T-helper 2 cell treated with Interferon-gamma antibody and Interleukin-4, amounts not matched to agents 5 μg/mL and 100 μg/mL, for 36 hours (primary cell): ENCODE measurements at regions not wholly inside any gene's neighbourhood (a gene's known extent, or its start where the extent isn't known, plus 50 kb on each side); places are given as distances from the start of the nearest gene placed in this dataset.

Experiments
- DNase-seq: peaks from one replicate; pipeline ENCODE4 v3.0.0; 2021; ENCODE audit warnings: low spot score
- H3K27ac Mint-ChIP-seq: one replicate; pipeline ENCODE4 v1.8.0; 2021; ENCODE audit warnings: mild to moderate bottlenecking, mixed read lengths
- H3K27me3 Mint-ChIP-seq: one replicate; pipeline ENCODE4 v1.8.0; 2021; ENCODE audit warnings: low read depth, mixed read lengths
- H3K36me3 Mint-ChIP-seq: one replicate; pipeline ENCODE4 v1.8.0; 2021; ENCODE audit warnings: low read depth, mixed read lengths
- H3K4me1 Mint-ChIP-seq: one replicate; pipeline ENCODE4 v1.8.0; 2021; ENCODE audit warnings: low read depth, mixed read lengths
- H3K4me3 Mint-ChIP-seq: one replicate; pipeline ENCODE4 v1.8.0; 2022; ENCODE audit warnings: mild to moderate bottlenecking, moderate library complexity, mixed read lengths
- H3K9me3 Mint-ChIP-seq: one replicate; pipeline ENCODE4 v1.8.0; 2021; ENCODE audit warnings: mixed read lengths

GRCh38 chr16:86424985-86425384, 85.3 kb upstream of the FOXF1 start:
- no peak overlapping the region for H3K27ac Mint-ChIP-seq
- no peak for DNase-seq
- no peak overlapping the region for H3K4me3 Mint-ChIP-seq
- H3K4me1 Mint-ChIP-seq: no peaks in the 10 kb centered on the region
- H3K36me3 Mint-ChIP-seq: no peaks in the 10 kb centered on the region
- H3K27me3 Mint-ChIP-seq: no peaks in the 10 kb centered on the region
- no peaks in the 10 kb centered on the region for H3K9me3 Mint-ChIP-seq

DNA sequence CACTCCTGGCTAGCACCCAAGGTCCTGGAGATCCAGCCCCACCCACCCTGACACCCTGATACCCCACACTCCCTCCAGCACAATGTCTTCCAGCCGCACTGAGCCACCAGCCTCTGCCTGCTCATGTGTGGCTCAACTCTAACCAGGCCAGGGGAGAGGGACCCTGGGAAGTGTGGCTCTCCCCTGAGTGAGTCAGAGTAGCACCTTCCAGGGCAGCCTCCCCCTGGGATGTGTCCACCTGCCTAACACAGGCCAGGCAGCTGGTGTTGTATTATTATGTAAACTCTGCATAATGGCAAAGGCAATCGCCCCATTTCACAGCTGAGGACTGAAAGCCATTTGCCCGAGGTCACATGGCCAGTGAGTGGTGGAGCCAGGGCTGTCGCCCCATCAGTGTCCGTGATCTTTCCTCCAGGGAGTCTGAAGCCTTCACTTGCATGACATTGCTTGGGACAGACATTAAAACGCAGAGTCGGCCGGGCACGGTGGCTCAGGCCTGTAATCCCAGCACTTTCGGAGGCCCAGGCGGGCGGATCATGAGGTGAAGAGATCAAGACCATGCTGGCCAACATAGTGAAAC, 84.2 kb upstream of the FOXF1 start:
- no peak overlapping the region for H3K27ac Mint-ChIP-seq
- H3K4me1 Mint-ChIP-seq: no peaks in the 10 kb centered on the region
- DNase-seq: no peak
- H3K36me3 Mint-ChIP-seq: no peaks in the 10 kb centered on the region
- H3K9me3 Mint-ChIP-seq: no peaks in the 10 kb centered on the region
- no peaks in the 10 kb centered on the region for H3K27me3 Mint-ChIP-seq
- no peak overlapping the region for H3K4me3 Mint-ChIP-seq

DNA sequence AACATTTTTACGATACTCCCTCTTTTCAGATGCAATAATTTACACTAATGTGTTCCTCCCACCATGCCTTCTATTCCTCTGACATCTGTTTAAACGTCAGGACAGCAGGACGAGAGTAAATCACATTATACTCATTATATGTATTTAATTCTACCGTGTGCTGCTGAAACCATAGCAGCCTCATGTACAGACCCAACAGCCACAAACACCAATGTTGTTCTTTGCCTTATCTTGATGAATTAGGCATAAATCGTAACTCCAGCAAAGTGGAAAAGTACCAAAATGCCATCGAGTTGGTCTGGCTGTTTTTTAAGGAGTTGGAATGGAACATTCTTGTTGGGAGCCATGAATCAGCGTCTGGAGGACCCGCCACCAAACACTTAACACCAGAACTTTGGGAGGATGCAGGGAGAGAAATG, 82.9 kb upstream of the FOXF1 start:
- no peak for DNase-seq
- H3K4me1 Mint-ChIP-seq: no peaks in the 10 kb centered on the region
- H3K9me3 Mint-ChIP-seq: no peaks in the 10 kb centered on the region
- no peaks in the 10 kb centered on the region for H3K36me3 Mint-ChIP-seq
- H3K27ac Mint-ChIP-seq: no peak overlapping the region
- H3K4me3 Mint-ChIP-seq: no peak overlapping the region
- H3K27me3 Mint-ChIP-seq: no peaks in the 10 kb centered on the region

DNA sequence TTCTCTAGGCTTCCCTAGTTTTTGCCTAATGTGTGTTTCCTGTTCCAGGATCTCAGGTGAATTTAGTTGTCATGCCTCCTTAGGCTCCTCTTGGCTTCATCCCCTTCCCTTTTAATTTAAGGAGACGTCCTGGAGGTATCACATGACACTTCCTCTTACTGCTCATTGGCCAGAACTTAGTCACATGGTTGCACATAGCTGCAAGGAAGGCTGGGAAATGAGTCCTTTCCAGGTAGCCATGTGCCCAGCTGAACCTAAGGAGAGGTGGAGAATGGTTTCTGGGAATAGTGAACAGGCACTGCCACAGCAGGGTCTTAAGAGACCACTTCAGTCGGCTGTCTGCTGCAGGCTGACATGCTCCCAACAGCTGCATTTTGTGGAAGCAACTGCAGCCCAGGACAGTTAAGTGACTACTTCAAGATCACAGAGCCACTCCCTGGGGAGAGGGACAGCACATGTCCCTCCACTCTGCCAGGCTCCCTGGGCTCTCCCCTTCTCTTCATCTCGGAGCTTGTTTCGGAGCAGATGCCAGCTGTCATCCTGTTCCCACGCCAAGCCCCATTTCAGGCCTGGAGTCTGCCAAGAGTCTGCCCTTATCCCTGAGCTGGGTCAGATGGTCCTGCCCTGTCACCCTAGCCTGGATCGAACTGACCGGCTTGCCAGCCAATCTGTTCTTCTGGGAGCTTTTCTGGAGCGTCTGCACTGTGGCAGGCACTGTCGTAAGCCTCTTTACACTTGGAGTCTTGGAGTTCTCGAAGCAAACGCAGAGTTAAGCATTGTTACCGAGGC, 81.4 kb upstream of the FOXF1 start:
- no peaks in the 10 kb centered on the region for H3K4me1 Mint-ChIP-seq
- H3K27ac Mint-ChIP-seq: no peak overlapping the region
- DNase-seq: no peak
- H3K9me3 Mint-ChIP-seq: no peaks in the 10 kb centered on the region
- no peaks in the 10 kb centered on the region for H3K36me3 Mint-ChIP-seq
- H3K4me3 Mint-ChIP-seq: no peak overlapping the region
- no peaks in the 10 kb centered on the region for H3K27me3 Mint-ChIP-seq

DNA sequence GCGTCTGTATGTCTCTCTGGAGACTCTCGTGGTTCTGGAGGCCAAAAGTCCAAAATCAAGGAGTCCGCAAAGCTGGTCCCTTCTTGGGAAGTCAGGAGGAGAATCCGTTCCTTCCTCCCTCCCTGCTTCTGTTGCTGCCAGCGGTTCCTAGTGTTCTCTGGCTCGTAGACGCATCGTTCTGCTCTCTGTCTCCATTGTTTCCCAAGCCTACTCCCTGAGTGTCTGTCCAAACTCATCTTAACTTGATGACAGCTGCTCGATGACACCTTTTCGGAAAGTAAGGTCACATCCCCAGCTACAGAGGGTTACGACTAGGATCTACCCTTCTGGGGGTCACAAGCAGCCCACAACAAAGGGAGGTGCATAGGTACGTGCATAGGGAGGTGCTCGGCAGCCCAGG, 80.7 kb upstream of the FOXF1 start:
- Mint-ChIP-seq H3K27me3 (no peaks in the 10 kb centered on the region), H3K27ac (no peak overlapping the region), H3K4me1 (no peaks in the 10 kb centered on the region), H3K36me3 (no peaks in the 10 kb centered on the region), H3K4me3 (no peak overlapping the region), H3K9me3 (no peaks in the 10 kb centered on the region)
- DNase-seq: no peak

DNA sequence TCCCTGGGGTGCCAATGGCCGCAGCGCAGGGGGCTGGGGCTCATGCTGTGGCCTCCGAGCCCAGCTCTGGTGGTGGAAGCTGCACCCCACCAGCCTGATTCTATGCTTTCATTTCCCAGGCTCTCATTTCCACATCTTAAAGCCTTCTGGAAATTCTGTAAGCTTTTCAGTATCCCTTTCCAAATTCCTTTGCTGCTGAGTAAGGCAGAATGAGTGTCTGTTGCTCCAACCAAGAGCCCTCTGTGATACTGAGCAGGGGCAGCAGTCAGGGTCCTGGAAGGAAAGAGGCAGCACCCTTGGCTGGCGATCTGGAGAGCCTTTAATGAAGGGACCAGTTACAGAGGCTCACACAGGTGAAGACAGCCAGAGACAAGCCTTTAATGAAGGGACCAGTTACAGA, 79.5 kb upstream of the FOXF1 start:
- no peak for DNase-seq
- no peak overlapping the region for H3K4me3 Mint-ChIP-seq
- no peaks in the 10 kb centered on the region for H3K4me1 Mint-ChIP-seq
- H3K27ac Mint-ChIP-seq: no peak overlapping the region
- no peaks in the 10 kb centered on the region for H3K36me3 Mint-ChIP-seq
- H3K9me3 Mint-ChIP-seq: no peaks in the 10 kb centered on the region
- H3K27me3 Mint-ChIP-seq: no peaks in the 10 kb centered on the region

DNA sequence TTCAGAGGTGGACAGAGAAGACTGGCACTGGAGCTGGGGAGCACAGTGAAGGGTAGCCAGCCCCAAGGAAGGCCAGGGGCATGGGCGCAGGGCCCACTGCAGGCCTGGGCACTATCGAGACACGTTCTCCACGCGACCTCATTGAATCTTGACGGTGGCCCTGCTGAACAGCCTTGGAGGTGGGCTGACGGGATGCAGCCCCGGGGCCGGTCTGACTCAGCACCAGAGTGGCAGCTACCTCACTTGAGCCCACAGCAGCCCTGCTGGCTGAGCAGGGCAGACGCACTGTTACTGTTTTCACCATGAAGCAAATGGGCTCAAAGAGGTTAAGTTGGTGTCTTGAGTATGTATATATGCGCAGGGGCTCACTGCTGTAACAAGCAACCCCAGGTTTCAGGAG, 78.8 kb upstream of the FOXF1 start:
- Mint-ChIP-seq H3K4me3 (no peak overlapping the region), H3K4me1 (no peaks in the 10 kb centered on the region), H3K9me3 (no peaks in the 10 kb centered on the region), H3K27ac (no peak overlapping the region), H3K27me3 (no peaks in the 10 kb centered on the region), H3K36me3 (no peaks in the 10 kb centered on the region)
- DNase-seq: no peak

- no peaks in the 10 kb centered on the region for H3K36me3 Mint-ChIP-seq
- H3K27ac Mint-ChIP-seq: no peak overlapping the region
- H3K27me3 Mint-ChIP-seq: no peaks in the 10 kb centered on the region
- no peaks in the 10 kb centered on the region for H3K9me3 Mint-ChIP-seq
- no peak for DNase-seq
- no peaks in the 10 kb centered on the region for H3K4me1 Mint-ChIP-seq
- H3K4me3 Mint-ChIP-seq: no peak overlapping the region
These were observed 78.3 kb upstream of the FOXF1 start for GRCh38 chr16:86432048-86432447.

- H3K4me3 Mint-ChIP-seq: no peak overlapping the region
- no peak for DNase-seq
- H3K27me3 Mint-ChIP-seq: no peaks in the 10 kb centered on the region
- no peak overlapping the region for H3K27ac Mint-ChIP-seq
- H3K9me3 Mint-ChIP-seq: no peaks in the 10 kb centered on the region
- no peaks in the 10 kb centered on the region for H3K36me3 Mint-ChIP-seq
- H3K4me1 Mint-ChIP-seq: no peaks in the 10 kb centered on the region
These were observed 77.6 kb upstream of the FOXF1 start for GRCh38 chr16:86432691-86433090.

- no peak overlapping the region for H3K4me3 Mint-ChIP-seq
- no peaks in the 10 kb centered on the region for H3K27me3 Mint-ChIP-seq
- H3K4me1 Mint-ChIP-seq: no peaks in the 10 kb centered on the region
- no peaks in the 10 kb centered on the region for H3K9me3 Mint-ChIP-seq
- DNase-seq: no peak
- no peak overlapping the region for H3K27ac Mint-ChIP-seq
- no peaks in the 10 kb centered on the region for H3K36me3 Mint-ChIP-seq
These were observed 73.7 kb upstream of the FOXF1 start for GRCh38 chr16:86436466-86437185.

DNA sequence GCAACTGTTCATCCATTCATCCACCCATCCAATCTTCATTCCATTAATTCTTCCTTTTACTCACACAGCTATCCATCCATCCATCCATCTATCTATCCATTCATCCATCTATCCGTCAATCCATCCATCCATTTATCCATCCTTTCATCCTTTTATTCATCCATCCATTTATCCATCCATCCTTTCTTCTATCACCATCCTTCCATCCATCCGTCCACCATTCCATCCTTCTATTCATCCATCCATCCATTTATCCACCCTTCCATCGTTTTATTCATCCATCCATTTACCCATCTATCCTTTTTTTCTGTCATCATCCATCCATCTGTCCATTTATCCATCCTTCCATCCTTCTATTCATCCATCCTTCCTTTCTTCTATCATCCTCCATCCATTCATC, 73.0 kb upstream of the FOXF1 start:
- Mint-ChIP-seq H3K27ac (no peak overlapping the region), H3K4me1 (no peaks in the 10 kb centered on the region), H3K36me3 (no peaks in the 10 kb centered on the region), H3K9me3 (no peaks in the 10 kb centered on the region), H3K4me3 (no peak overlapping the region), H3K27me3 (no peaks in the 10 kb centered on the region)
- no peak for DNase-seq

DNA sequence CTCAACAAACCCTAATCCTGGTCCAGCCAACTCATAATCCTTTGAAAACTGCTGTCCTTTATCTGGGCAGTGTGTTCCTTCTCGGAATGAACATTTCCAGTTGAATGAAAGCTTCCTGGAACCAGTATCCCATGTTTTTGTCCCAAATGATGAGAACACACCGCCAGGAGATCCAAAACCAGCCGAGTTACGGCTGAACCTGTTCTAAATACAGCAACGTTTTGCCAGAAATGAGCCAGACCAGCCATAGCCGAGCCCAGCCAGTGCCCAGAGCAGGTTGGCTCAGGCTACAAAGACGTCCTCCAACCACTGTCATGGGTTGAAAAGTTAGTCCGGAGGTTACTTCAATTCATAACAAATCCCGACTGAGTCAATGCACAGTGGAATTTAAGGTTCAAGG, 67.6 kb upstream of the FOXF1 start:
- no peaks in the 10 kb centered on the region for H3K9me3 Mint-ChIP-seq
- H3K36me3 Mint-ChIP-seq: no peaks in the 10 kb centered on the region
- H3K4me1 Mint-ChIP-seq: no peaks in the 10 kb centered on the region
- DNase-seq: no peak
- H3K4me3 Mint-ChIP-seq: no peak overlapping the region
- H3K27ac Mint-ChIP-seq: no peak overlapping the region
- peaks cover 4% of the 10 kb centered on the region for H3K27me3 Mint-ChIP-seq

- Mint-ChIP-seq H3K4me3 (no peak overlapping the region), H3K27ac (no peak overlapping the region), H3K9me3 (no peaks in the 10 kb centered on the region), H3K4me1 (no peaks in the 10 kb centered on the region), H3K36me3 (no peaks in the 10 kb centered on the region), H3K27me3 (peaks cover 4% of the 10 kb centered on the region)
- no peak for DNase-seq
These were observed 66.7 kb upstream of the FOXF1 start for GRCh38 chr16:86443508-86444147.

GRCh38 chr16:86444261-86444660, 66.1 kb upstream of the FOXF1 start:
- DNase-seq: no peak
- H3K4me1 Mint-ChIP-seq: no peaks in the 10 kb centered on the region
- H3K36me3 Mint-ChIP-seq: no peaks in the 10 kb centered on the region
- no peak overlapping the region for H3K4me3 Mint-ChIP-seq
- H3K9me3 Mint-ChIP-seq: no peaks in the 10 kb centered on the region
- no peak overlapping the region for H3K27ac Mint-ChIP-seq
- peaks cover 4% of the 10 kb centered on the region for H3K27me3 Mint-ChIP-seq
